Fibroblast of the aortic adventitia (primary cell): ENCODE measurements at regions not wholly inside any gene's neighbourhood (a gene's known extent, or its start where the extent isn't known, plus 50 kb on each side); places are given as distances from the start of the nearest gene placed in this dataset.

ENCODE experiments used
- DNase-seq: peaks from one replicate; pipeline ENCODE4 v3.0.0-alpha.2; 2010; ENCODE audit warnings: low read depth
- H3K4me3 ChIP-seq: 2 replicates; pipeline ENCODE4 v1.5.1; 2011; ENCODE audit warnings: low read depth, mild to moderate bottlenecking, control low read depth, low read length, moderate library complexity
- CTCF ChIP-seq: IDR thresholded peaks from 2 replicates; pipeline ENCODE4 v1.5.1; 2011; ENCODE audit warnings: mild to moderate bottlenecking, low read length, control low read depth, inconsistent platforms; ENCODE audit not compliant: insufficient read depth

GRCh38 chr4:18296411-18296810 is 274.9 kb upstream of the LCORL start:
- DNase-seq, result no peak
- H3K4me3 ChIP-seq, result no peak overlapping the region
- TF ChIP-seq CTCF, result no peak

- DNase-seq, result no peak
- no peak for TF ChIP-seq CTCF
- no peak overlapping the region for H3K4me3 ChIP-seq
These were observed 273.3 kb upstream of the LCORL start for GRCh38 chr4:18294846-18295245.

GRCh38 chr4:18294021-18294420 is 272.5 kb upstream of the LCORL start:
- DNase-seq, result no peak
- H3K4me3 ChIP-seq, result no peak overlapping the region
- no peak for TF ChIP-seq CTCF

- no peak for DNase-seq
- TF ChIP-seq CTCF, result no peak
- H3K4me3 ChIP-seq, result no peak overlapping the region
These were observed 270.9 kb upstream of the LCORL start for GRCh38 chr4:18292411-18292810.

GRCh38 chr4:18291981-18292380 is 270.4 kb upstream of the LCORL start:
- no peak for DNase-seq
- TF ChIP-seq CTCF, result no peak
- H3K4me3 ChIP-seq, result no peak overlapping the region

- no peak for DNase-seq
- TF ChIP-seq CTCF, result no peak
- H3K4me3 ChIP-seq, result no peak overlapping the region
These were observed 269.7 kb upstream of the LCORL start for GRCh38 chr4:18291256-18291655.

- TF ChIP-seq CTCF, result no peak
- no peak overlapping the region for H3K4me3 ChIP-seq
- no peak for DNase-seq
These were observed 263.8 kb upstream of the LCORL start for GRCh38 chr4:18285357-18285756.
